Astrocyte (in vitro differentiated cells and primary cell): ENCODE measurements at regions not wholly inside any gene's neighbourhood (a gene's known extent, or its start where the extent isn't known, plus 50 kb on each side); places are given as distances from the start of the nearest gene placed in this dataset.

Source experiments
- CTCF ChIP-seq: IDR thresholded peaks from 2 replicates; pipeline ENCODE4 v1.5.1; 2011; ENCODE audit warnings: low read depth, mild to moderate bottlenecking, inconsistent platforms, low read length, moderate library complexity; ENCODE audit not compliant: insufficient read depth
- EZH2 ChIP-seq: IDR thresholded peaks from 2 replicates; pipeline ENCODE4 v1.6.1; 2012; ENCODE audit warnings: mild to moderate bottlenecking, low read length, inconsistent platforms; ENCODE audit not compliant: insufficient read depth

GRCh38 chr17:12195418-12195817, 174.7 kb downstream of the MAP2K4 start:
- TF ChIP-seq CTCF (no peak), EZH2 (no peak)
